ENCODE measurements at regions not wholly inside any gene's neighbourhood (a gene's known extent, or its start where the extent isn't known, plus 50 kb on each side); places are given as distances from the start of the nearest gene placed in this dataset.
A peak's percentile ranks its signal among the peaks of the same experiment; 100 is the strongest.

DNA sequence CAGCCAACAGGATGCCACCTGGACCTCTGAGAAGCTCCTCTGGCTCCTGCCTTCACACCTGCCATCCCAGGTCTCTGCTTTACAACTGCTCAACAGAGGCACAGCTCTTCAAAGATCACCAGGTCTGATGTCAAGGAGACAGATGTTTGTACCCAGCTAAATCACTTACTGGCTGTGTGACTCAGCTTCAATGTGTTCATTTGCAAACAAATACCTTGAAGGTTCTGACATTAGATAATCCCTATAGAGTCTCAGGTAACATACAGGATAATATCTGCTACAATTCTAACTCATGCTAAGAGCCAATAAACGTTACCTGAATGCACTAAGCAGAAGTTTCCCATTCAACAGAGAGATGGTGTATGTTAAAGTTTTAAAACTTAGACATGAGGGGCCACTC lies 163.4 kb upstream of the IGF1R start:
- no peak for DNase-seq

DNA sequence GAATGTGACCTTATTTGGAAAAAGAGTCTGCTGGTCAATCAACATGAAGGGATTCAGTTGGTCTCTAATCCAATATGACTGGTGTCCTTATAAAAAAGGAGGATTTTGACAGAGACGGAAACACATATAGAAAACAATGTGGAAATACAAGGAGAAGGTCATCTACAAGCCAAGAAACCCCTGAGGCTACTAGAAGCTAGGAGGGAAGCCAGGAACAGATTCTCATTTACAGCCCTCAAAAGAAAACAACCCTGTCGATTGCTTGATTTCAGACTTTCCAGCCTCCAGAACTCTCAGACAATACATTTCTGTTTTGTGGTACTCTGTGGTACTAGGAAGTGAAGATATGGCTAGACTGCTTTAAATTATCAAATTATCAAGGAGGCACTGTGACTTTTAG lies 162.9 kb upstream of the IGF1R start:
- no peak for DNase-seq

DNA sequence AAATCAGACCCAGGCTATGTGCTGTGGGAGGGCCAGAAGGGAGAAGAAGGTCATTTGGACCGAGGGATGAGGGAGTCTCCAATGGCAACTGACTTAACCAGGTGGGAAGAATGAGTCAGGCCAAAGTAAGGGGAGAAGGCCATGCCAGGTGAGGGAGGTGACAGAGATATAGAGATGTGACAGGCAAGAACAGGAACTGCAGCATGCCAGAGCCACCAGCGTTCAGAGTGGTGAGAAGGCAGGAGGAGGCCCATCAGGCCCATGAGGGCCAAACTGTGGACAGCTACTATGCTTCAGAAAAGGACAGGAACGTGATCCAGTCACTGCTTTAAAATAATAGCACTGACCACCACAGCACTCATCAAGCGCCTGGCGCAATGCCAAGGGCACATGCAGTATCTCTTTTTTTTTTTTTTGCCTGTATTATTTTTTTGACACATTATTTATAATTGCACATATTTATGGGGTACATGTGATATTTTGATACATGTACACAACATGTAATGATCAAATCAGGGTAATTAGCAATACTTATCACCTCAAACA lies 154.3 kb upstream of the IGF1R start:
- no peak for DNase-seq

DNA sequence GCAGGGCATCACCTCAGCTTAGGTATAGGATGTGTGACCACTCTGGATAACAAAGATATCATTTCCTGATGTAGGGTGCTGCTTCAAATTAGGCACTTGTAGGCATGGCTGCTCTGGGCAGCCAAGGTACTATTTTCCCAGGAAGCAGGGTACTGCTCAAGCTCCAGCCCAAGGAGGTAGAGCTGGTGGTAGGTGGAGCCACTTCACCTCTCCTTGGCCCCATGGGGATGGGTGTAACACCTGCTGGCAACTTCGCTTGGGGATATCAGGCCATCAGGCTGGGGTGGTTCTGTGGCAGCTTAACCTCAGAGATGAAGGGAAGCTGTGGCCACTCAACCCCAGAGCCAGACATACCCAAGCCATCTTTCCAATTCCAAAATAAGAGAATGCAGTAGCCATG lies 147.1 kb upstream of the IGF1R start:
- no peak for DNase-seq

DNA sequence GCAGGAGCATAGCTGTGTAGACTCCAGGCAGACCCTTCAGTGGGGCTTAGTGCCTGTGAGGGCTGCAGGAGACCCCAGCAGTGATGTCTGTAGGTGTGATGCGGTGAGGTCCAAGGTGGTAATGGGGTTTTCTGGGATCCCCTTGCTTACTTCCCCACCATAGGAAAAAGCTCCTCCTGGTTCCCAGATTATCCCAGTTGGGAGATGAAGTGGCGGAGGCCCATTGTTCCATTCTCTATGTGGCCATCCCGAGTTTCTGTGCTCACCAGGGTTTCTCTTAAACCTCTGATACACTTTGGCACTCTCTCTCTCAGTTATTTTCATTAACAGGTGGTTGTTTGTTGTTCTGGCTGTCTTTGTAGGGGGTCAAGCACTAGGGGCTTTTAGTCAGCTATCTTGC lies 146.7 kb upstream of the IGF1R start:
- no peak for DNase-seq

DNA sequence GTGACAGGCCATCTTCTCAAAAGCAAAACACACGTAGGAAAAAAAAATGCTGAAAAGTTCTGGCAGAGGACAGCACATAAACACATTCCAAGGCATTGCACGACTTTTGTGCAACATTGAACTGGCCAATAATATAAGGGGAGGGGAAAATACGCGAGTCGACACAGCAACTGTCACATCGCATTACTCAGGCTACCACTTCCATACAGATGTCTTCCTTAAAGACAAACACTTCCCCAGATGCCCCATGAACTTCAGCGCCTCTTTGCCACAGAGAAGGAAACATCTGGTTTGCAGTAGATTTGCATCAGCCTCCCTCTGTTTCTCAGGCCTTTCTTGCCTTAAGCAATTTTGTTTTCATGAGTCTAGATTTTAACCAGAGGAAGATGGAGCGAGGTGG lies 144.4 kb upstream of the IGF1R start:
- no peak for DNase-seq

DNA sequence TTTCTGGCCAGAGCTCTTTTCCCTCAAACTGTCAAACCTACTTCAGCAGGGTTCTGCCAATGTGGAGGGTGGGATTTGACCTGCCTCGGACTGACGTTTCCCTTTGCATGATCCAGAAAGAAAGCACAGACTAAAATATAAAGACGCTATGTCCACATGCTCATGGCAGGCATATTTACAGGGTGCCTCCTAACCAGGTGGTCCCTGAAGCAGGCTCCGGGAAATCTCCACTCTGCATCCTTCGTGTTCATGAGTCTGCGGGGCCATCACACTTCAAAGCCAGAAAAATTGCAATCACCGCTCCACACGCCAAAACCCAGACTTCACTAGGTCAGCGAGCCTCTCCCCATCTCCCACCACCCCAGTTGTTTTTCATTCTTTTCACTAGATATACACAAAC lies 143.3 kb upstream of the IGF1R start:
- no peak for DNase-seq

DNA sequence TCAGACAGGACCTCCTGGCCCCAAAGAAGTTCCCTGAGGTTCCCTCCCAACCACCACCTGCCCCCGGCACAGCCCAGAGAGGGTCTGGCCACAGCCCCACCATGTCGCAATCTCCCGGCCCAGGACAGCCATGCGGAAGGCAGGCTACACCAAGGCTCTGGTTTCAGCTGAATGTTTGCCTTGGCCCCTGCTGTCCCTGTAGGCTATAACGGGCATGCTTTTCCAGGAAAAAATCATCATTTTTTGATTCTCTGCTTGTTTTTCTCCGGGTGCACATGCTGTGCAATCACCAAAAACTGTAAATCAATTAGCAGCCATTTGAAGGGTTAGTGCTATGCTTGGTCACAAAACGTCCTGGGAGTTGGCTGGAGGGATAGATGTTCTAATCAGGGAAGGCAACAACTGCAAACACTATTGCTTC lies 142.7 kb upstream of the IGF1R start:
- no peak for DNase-seq

DNA sequence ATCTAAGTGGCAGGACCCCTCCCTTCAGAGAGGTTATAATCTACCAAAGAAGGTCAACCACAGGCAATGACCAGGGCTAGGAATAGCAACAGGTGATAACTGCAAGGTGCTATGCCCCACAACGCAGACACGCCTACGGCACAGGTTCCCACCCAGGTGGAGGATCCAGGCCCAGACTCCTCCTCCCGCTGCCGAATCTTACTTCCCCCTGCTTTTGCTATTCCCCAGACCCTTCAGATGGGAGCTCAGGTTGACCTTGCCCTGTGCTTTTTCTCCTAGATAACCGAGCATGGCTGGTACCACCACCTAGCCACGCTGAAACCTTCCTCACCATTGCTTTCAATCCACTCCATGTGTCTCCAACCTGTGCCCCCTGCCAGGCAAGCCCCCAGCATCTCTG lies 142.2 kb upstream of the IGF1R start:
- no peak for DNase-seq

DNA sequence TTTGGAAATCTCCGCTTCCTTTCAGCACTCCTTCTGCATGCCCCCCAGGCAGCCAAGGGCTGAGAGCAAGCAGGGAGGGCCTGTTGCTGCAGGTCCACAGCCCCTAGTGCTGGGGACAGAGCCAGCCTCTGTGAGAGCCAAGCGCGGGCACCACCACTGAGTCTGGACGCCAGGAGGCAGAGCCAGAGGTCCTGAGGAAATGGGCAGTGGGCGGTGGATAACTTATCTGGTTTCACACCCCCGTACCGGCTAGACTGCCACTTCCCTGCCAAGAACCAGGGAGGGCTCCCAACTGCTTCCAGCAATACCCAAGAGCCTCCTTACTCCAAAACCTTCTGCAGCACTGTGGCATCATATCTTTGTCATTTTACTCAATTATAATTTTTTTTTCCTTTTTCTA lies 141.6 kb upstream of the IGF1R start:
- DNase-seq = no peak

DNA sequence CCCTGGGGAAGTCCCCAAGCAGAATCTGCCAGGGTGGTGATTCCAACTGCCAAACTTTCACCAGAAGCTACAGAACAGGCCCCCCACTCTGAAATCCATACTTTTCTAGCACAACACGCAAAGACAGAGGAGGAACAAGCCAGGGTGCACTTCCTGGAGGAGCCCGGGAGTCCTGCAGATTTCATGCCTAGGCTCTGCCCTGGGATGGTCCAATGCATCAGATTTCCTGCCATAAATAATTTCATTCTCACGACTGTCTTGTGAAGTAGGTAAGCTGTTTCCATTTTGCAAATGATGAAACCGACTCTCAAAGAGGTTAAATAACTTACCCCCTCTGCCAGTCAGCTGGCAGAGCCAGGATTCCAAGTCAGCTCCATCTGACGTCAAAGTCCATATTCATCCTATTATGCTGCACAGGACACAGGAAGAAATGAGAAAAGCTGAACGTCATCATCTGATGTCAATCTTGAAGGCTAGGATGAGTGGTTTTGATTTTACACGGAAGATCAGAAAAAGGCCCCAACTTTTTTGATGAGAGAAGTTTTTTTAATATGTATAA lies 134.8 kb upstream of the IGF1R start:
- no peak for DNase-seq

DNA sequence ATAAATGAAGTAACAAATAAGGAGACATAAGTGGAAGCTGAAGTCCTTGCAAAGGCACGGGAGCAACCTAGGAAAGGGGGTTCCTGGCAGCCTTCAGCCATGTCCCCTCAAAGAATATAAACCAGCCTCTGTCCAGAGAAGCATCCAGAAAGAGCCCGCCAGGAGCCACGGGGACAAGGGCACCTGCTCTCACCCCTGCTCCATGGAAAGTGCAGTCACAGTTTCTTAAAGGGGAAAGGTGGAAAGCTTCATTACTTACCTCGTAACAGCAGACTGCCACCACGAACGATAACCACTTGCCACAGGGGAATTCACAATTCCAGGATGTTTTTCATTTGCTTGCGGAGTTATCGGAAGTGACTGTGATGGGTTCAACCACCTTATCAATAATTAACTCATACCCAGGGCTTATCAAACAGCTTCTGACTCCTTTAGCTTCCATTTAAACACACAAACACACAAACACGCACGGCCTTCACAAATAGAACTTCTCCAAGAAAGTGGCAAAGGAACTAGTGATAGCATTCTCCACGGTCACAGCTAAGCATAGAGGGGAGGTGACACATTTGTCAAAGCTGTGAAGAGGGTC lies 134.2 kb upstream of the IGF1R start:
- DNase-seq = no peak

DNA sequence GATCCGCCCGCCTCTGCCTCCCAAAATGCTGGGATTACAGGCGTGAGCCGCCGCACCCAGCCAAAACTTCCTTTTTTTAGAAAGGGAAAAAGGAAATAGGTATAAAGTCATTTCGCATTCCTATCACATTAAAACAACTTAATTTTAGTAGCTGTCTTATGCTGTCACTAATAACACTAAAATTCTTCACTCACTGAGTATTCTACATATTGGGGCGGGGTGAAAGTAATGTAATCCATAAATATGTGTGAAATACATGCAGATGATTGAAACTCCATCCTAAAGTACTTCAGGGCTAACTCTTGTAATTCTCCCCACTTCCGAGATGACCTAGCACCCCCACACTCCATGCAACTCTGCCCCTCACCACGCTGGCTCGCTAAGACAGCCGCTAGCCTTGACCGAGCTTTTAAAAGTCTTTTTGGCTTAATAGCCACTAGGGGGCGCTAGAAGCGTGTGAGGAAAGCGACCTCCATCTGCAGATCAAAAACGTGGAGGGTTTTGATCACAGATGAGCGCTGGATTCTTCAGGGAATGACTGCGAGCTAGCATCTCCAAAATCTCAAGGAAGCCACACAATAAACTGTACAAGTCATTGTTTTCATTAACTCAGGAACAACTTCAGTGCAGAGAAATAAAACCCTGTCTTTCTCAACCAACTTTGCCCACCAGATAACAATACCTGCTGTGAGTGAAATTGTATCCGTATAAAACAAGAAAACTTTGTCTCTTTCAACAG lies 129.3 kb upstream of the IGF1R start:
- DNase-seq = peak; percentile 62

DNA sequence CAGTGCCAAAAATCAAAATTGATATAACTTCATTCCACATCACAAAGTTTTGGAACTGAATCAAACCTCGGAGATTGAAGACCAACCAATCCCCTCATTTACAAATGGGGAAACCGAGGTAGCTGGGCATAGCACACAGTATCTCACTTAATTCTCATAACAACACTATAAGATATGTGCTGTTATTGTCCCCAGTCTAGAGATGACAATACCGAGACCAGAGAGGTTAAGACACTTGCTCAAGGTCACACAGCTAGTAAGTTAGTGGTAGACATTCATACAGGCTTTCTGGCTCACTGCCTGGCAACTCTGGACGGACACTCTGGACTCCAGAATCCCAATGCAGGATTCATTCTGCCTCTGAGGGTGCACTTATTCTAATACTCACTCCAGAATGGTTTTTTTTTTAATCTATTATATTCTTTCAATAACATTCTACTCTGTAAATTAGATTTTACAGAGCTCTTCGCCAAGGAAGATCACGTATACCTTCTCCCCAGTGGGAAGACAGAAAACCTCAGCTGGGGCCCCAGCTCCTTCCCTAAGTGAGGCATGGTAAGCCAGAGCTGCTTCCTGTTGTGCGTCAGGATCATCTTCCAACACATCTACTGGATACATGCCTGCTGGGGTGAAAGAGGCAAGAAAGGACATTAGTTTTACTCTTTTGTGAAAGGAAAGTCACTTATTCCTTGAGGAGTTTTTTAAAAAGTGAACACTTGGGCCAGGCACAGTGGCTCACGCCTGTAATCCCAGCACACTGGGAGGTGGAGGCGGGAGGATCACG lies 128.4 kb upstream of the IGF1R start:
- no peak for DNase-seq

DNA sequence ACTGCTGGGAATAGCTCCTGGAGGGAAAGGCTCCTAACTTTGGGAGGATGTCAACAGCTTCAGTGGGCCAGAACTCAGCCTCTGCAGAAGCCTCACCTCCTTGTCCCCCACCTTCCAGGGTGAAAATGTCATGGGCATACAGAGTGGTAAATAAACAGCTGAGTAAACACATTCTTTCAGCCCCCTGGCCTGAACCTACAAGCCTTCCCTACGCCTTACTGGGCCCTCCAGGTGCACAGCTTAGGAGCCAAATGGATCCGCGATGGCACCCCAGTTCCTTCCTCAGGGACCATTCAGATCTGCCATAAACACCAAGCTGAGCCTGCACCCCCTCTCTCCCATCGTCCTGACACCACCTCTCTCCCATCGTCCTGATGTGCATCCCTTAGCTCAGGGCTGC lies 126.2 kb upstream of the IGF1R start:
- no peak for DNase-seq

DNA sequence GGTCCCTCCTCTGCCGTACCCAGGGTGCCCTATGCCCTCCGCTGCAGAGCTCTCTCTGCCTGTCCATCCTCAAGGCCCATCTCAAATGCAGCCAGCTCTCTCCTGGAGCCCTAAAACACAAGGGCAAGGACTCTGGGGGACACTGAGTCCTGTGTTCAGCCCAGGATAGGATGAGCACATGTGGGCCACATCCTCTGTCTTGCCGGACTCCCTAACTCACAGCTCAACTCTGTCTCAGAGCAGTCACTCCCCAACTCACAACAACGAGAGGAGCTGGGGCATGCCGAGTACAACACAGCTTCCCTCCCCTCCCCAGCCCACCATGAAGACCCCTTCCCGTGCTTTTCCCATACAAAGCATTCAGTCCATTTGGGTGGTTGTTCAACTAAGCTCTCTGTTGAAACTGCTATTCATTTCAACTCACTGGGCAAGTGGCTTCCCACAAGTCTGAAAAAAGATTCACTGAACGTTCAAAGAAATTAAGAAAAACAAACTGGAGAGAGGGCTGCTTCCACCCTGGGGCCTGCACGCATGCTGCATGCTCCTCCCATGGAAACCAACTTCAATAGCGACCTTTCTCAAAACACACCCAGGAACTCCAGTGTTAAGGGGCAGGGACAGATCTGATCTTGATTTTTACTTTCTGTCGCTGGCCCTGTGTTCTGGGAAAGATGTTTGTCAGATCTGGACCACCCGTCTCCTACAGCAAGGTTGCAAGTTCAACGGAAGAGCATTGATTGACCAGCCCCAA lies 124.3 kb upstream of the IGF1R start:
- DNase-seq = no peak

DNA sequence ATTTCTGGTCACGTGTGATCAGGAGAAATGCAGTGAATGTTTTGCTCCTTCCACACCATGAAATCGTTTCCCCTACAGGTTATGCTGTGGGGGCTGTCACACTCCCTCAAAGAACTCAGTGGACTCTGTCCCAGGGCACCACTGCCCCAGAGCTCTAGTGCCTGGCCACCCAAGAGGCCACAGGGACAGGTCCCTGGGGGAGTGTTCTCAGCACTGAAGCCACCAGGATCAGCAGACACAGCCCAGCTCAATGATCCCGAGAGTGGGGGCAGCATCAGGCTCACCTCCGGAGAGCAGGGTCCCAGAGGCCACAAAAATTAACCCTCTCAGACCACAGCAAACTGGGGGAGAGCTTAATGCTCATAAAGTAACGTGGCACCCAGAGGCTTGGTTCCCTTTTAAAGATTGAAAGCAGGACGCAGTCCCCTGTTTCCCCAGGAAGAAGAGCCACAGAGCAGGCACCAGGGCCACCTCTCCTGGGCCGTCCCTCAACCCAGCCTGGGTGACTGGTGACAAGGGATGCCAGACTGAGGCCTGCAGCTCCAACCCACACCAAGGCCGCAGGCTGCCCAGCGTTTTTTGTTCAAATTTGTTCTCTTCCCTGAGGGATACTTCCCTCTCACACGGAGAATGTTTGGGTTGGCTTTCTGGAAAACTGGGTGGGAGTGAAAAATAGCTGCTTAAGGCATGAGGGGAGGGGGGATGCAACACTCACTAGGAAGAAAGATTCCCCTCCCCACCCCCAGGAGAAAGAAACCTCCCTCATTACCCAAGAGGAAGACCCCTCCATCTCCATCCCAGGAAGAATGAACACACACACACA lies 123.3 kb upstream of the IGF1R start:
- no peak for DNase-seq

DNA sequence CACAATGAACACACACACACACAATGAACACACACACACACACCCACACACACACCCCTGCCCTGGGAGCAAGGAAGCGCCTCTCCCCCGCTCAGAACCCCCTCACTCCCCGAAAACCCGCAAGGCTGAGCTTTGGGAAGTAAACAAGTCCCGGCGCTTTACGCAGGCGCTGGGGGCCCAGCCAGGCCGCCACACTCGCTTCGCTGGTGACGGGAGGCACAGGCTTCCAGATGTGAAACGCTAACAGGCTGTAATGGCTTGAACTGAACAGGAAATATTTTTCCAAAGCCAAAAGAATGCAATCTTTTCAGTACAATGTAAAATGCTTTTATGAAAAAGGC lies 122.7 kb upstream of the IGF1R start:
- DNase-seq = no peak

DNA sequence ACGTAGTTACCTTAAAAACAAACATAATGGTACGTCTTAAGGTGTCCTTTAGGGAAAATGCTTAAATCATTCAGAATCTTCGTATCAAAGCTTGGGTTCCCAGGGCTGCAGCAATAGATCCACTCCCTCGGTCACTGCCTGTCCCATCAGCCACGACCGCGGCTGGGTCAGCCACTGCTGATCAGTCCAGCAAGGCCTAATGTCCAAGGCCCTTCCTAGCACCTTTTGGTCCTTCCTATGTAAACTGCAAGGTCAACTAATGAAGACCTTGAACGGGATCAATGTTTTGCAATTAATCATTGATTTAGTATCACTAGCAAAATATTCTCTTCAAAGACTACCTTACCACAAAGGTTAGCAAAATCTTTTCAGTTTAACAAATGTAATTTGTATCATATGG lies 122.2 kb upstream of the IGF1R start:
- DNase-seq = no peak

DNA sequence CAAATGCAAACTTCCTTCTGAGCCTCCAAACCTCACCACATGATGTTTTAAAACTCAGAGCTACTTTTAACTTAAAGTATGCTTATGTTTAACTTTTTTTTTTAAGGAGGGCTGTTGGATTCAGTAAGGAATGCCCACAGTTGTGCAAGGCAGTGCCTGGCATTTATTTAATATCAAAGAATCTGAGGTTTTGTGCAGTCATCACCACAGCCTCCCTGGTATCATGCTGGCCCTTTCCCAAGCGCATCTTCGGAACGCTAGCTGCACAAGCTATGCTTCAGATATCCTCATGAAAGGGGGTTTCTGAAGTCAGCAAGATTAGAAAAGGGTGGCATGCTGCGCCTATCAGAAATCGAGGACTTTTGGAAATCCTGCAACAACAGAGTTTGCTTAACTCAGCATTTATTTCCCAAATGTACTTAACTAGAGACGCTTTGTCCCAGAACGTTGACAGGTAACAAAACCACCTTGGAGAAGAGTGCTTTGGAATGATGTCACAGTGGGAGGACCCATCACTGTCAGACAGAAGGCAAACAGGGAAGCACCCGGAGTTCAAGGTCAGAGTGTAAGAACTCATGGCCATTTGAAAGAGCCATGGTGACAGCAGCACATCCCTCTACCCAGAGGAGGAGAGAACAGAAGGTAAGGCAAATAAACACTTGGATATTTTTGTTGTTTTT lies 120.2 kb upstream of the IGF1R start:
- no peak for DNase-seq

All from CD4-positive, alpha-beta T cell treated with Interleukin-6 for 4 hours (primary cell).